Stimulated activated CD4-positive, alpha-beta T cell treated with anti-CD3 and anti-CD28 coated beads, Interleukin-15, amount 100 ng/mL, for 1 hour (primary cell): ENCODE measurements at regions not wholly inside any gene's neighbourhood (a gene's known extent, or its start where the extent isn't known, plus 50 kb on each side); places are given as distances from the start of the nearest gene placed in this dataset.
"Not testable (repeated sequence)": the region's sequence is repeated elsewhere in the genome, so short reads cannot be mapped to it uniquely, and the experiment has no call there.

ENCODE experiments used
- DNase-seq, 2 donors: peaks; one replicate each; pipeline ENCODE4 v3.0.0-alpha.2; 2020; ENCODE audit warnings: low read depth in 1 of 2, low spot score in 1 of 2

- no peak for DNase-seq
Measured at GRCh38 chr4:12399781-12400180, 971.1 kb upstream of the HS3ST1 start.

- no peak for DNase-seq
Measured at GRCh38 chr4:12393631-12394262, 965.1 kb upstream of the HS3ST1 start.

- DNase-seq, result no peak
Measured at GRCh38 chr4:12389604-12390003, 960.9 kb upstream of the HS3ST1 start.

GRCh38 chr4:12382567-12382966 lies 953.9 kb upstream of the HS3ST1 start:
- DNase-seq, result no peak

- DNase-seq, result no peak
Measured at GRCh38 chr4:12379191-12379590, 950.5 kb upstream of the HS3ST1 start.

- no peak for DNase-seq
Measured at GRCh38 chr4:12375805-12376204, 947.1 kb upstream of the HS3ST1 start.

- DNase-seq, result not testable (repeated sequence)
Measured at GRCh38 chr4:12365869-12366268, 937.2 kb upstream of the HS3ST1 start.

GRCh38 chr4:12360391-12360790 lies 931.7 kb upstream of the HS3ST1 start:
- DNase-seq, result no peak

- DNase-seq, result no peak
Measured at GRCh38 chr4:12359420-12359819, 930.7 kb upstream of the HS3ST1 start.

- DNase-seq, result not testable (repeated sequence)
Measured at GRCh38 chr4:12333083-12333482, 904.4 kb upstream of the HS3ST1 start.

GRCh38 chr4:12324965-12325364 lies 896.3 kb upstream of the HS3ST1 start:
- no peak for DNase-seq

- DNase-seq, result no peak
Measured at GRCh38 chr4:12319765-12320164, 891.1 kb upstream of the HS3ST1 start.

- DNase-seq, result no peak
Measured at GRCh38 chr4:12304905-12305304, 876.2 kb upstream of the HS3ST1 start.

GRCh38 chr4:12296366-12296765 lies 867.7 kb upstream of the HS3ST1 start:
- no peak for DNase-seq

- DNase-seq, result no peak
Measured at GRCh38 chr4:12293906-12294525, 865.3 kb upstream of the HS3ST1 start.

- no peak for DNase-seq
Measured at GRCh38 chr4:12286351-12286750, 857.7 kb upstream of the HS3ST1 start.

GRCh38 chr4:12270546-12270945 lies 841.9 kb upstream of the HS3ST1 start:
- DNase-seq, result no peak

- DNase-seq, result no peak
Measured at GRCh38 chr4:12265554-12265953, 836.9 kb upstream of the HS3ST1 start.

GRCh38 chr4:12260453-12260852 lies 831.8 kb upstream of the HS3ST1 start:
- DNase-seq, result no peak

GRCh38 chr4:12244973-12245372 lies 816.3 kb upstream of the HS3ST1 start:
- no peak for DNase-seq

GRCh38 chr4:12242354-12242753 lies 813.7 kb upstream of the HS3ST1 start:
- no peak for DNase-seq

GRCh38 chr4:12239897-12240636 lies 811.4 kb upstream of the HS3ST1 start:
- no peak for DNase-seq
